ENCODE measurements at regions not wholly inside any gene's neighbourhood (a gene's known extent, or its start where the extent isn't known, plus 50 kb on each side); places are given as distances from the start of the nearest gene placed in this dataset.
A peak's percentile ranks its signal among the peaks of the same experiment; 100 is the strongest.

DNA sequence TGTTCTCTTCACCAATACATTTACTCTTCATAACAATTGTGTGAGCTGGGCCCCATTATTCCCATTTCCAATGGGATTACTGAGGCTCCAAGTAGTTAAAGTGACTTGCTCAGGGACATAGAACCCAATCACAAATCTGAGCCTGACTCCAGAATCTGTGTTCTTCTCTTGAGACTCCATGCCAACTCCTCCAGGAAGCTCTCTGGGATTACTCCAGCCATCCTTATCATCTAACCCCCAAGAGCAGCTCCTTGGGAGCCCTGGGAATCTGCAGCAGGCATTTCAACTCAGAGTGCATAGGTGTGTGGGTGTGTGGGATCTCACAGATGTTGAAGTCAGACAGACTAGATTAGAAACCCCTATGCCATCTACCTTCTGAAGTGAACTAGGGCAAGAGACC lies 131.4 kb upstream of the BOD1 start:
- Histone ChIP-seq H3K27ac (ENCODE audit: insufficient read length, low read depth, low read length) (no peak overlapping the region), H3K27me3 (ENCODE audit: insufficient read depth, low read length) (no peaks in the 10 kb centered on the region), H3K56ac (ENCODE audit: insufficient read length, low read depth, low read length) (no peak overlapping the region), H3K79me1 (ENCODE audit: insufficient read depth, low read depth, low read length, poor library complexity, severe bottlenecking) (no peaks in the 10 kb centered on the region), H2BK12ac (ENCODE audit: insufficient read length, low read depth, low read length) (no peak overlapping the region), H4K20me1 (ENCODE audit: control insufficient read depth, insufficient read depth, insufficient read length) (no peaks in the 10 kb centered on the region), H2BK5ac (ENCODE audit: insufficient read length, low read length) (no peak overlapping the region), H3K18ac (ENCODE audit: insufficient read length, low read depth, low read length) (no peak overlapping the region), H3K23me2 (ENCODE audit: insufficient read length, low read depth, low read length, poor library complexity, severe bottlenecking) (no peaks in the 10 kb centered on the region), H3K14ac (ENCODE audit: insufficient read depth, low read length) (no peak overlapping the region), H3K4ac (ENCODE audit: low read depth, low read length) (no peak overlapping the region), H3T11ph (ENCODE audit: low read length) (no peak overlapping the region), H2AK5ac (ENCODE audit: insufficient read length, low read length) (no peak overlapping the region), H4K91ac (ENCODE audit: insufficient read length, low read depth, low read length) (no peak overlapping the region), H3K4me2 (ENCODE audit: insufficient read depth, insufficient read length, low read length) (no peak overlapping the region), H2BK120ac (ENCODE audit: low read depth, low read length, poor library complexity, severe bottlenecking) (no peak overlapping the region), H3K79me2 (ENCODE audit: insufficient read depth, low read length) (no peaks in the 10 kb centered on the region), H4K8ac (replicated peaks; ENCODE audit: insufficient read length, low read depth, low read length) (no peak overlapping the region), H2BK15ac (ENCODE audit: low read depth, low read length) (no peak overlapping the region), H4K5ac (ENCODE audit: insufficient read length, low read depth, low read length) (no peak overlapping the region), H3K9me3 (ENCODE audit: control insufficient read depth, low read depth, low read length) (no peaks in the 10 kb centered on the region), H2AFZ (ENCODE audit: low read length) (no peak overlapping the region), H3K9ac (ENCODE audit: extremely low read depth, insufficient read length, low read length) (no peak overlapping the region), H3K4me1 (ENCODE audit: insufficient read depth, low read length) (peaks cover 10% of the 10 kb centered on the region; the same call in 1 of the 2 replicates), H3K23ac (ENCODE audit: insufficient read length, low read depth, low read length) (no peak overlapping the region), H2BK20ac (ENCODE audit: low read depth, low read length, poor library complexity, severe bottlenecking) (no peak overlapping the region)
- TF ChIP-seq, protein P1, sequence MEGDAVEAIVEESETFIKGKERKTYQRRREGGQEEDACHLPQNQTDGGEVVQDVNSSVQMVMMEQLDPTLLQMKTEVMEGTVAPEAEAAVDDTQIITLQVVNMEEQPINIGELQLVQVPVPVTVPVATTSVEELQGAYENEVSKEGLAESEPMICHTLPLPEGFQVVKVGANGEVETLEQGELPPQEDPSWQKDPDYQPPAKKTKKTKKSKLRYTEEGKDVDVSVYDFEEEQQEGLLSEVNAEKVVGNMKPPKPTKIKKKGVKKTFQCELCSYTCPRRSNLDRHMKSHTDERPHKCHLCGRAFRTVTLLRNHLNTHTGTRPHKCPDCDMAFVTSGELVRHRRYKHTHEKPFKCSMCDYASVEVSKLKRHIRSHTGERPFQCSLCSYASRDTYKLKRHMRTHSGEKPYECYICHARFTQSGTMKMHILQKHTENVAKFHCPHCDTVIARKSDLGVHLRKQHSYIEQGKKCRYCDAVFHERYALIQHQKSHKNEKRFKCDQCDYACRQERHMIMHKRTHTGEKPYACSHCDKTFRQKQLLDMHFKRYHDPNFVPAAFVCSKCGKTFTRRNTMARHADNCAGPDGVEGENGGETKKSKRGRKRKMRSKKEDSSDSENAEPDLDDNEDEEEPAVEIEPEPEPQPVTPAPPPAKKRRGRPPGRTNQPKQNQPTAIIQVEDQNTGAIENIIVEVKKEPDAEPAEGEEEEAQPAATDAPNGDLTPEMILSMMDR (conservative IDR thresholded peaks at IDR 0.05): no peak
- DNase-seq: no peak
- no peaks in the 10 kb centered on the region for H3K36me3 Mint-ChIP-seq (ENCODE audit: insufficient read depth in 1 of 3, low read depth in 3 of 3)
- H3K27ac Mint-ChIP-seq: peak overlapping the region in 2 of 3 experiments; percentile 33 to 78; a peak in 3 of 7 replicates
- H3K27me3 Mint-ChIP-seq (ENCODE audit: low read depth): no peaks in the 10 kb centered on the region
- no peak overlapping the region for H3K4me3 Mint-ChIP-seq
- no peaks in the 10 kb centered on the region; a peak in 1 of 5 replicates for H3K9me3 Mint-ChIP-seq
- H3K4me1 Mint-ChIP-seq: peaks cover 48 to 58% of the 10 kb centered on the region in 2 experiments

Measured in H9 (cell line).